Chondrocyte (in vitro differentiated cells): ENCODE measurements at regions not wholly inside any gene's neighbourhood (a gene's known extent, or its start where the extent isn't known, plus 50 kb on each side); places are given as distances from the start of the nearest gene placed in this dataset.

ENCODE experiments used
- DNase-seq: peaks from one replicate; pipeline ENCODE4 v3.0.0; 2021; ENCODE audit warnings: mixed read lengths, low spot score
- H3K27ac Mint-ChIP-seq: one replicate; pipeline ENCODE4 v1.8.0; 2021; ENCODE audit warnings: mild to moderate bottlenecking, moderate library complexity, mixed read lengths; ENCODE audit not compliant: unreplicated experiment
- H3K27me3 Mint-ChIP-seq: 2 replicates; pipeline ENCODE4 v1.8.0; 2021; ENCODE audit warnings: low read depth, mixed read lengths
- H3K36me3 Mint-ChIP-seq: 2 replicates; pipeline ENCODE4 v1.8.0; 2021; ENCODE audit warnings: low read depth, mixed read lengths
- H3K4me1 Mint-ChIP-seq: 2 replicates; pipeline ENCODE4 v1.8.0; 2021; ENCODE audit warnings: low read depth, mild to moderate bottlenecking, mixed read lengths
- H3K4me3 Mint-ChIP-seq: one replicate; pipeline ENCODE4 v1.8.0; 2021; ENCODE audit warnings: mild to moderate bottlenecking, moderate library complexity, mixed read lengths; ENCODE audit not compliant: unreplicated experiment
- H3K9me3 Mint-ChIP-seq: 2 replicates; pipeline ENCODE4 v1.8.0; 2021; ENCODE audit warnings: low read depth, mixed read lengths
- TF ChIP-seq, protein P1 (sequence below): fragments of 200-600 bp; sonication (generic); IDR thresholded peaks from 2 replicates; pipeline ENCODE4 v1.5.0; 2021; ENCODE audit warnings: antibody characterized with exemption, mild to moderate bottlenecking, moderate library complexity

- Mint-ChIP-seq H3K27me3 (no peaks in the 10 kb centered on the region), H3K36me3 (no peaks in the 10 kb centered on the region), H3K27ac (peak overlapping the region; percentile 87), H3K4me3 (peak overlapping the region; percentile 42), H3K4me1 (peaks cover 40% of the 10 kb centered on the region), H3K9me3 (no peaks in the 10 kb centered on the region)
- no peak for DNase-seq
- TF ChIP-seq, protein P1, sequence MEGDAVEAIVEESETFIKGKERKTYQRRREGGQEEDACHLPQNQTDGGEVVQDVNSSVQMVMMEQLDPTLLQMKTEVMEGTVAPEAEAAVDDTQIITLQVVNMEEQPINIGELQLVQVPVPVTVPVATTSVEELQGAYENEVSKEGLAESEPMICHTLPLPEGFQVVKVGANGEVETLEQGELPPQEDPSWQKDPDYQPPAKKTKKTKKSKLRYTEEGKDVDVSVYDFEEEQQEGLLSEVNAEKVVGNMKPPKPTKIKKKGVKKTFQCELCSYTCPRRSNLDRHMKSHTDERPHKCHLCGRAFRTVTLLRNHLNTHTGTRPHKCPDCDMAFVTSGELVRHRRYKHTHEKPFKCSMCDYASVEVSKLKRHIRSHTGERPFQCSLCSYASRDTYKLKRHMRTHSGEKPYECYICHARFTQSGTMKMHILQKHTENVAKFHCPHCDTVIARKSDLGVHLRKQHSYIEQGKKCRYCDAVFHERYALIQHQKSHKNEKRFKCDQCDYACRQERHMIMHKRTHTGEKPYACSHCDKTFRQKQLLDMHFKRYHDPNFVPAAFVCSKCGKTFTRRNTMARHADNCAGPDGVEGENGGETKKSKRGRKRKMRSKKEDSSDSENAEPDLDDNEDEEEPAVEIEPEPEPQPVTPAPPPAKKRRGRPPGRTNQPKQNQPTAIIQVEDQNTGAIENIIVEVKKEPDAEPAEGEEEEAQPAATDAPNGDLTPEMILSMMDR = no peak
Measured at GRCh38 chr2:12951657-12951973, 234.9 kb downstream of the TRIB2 start.

DNA sequence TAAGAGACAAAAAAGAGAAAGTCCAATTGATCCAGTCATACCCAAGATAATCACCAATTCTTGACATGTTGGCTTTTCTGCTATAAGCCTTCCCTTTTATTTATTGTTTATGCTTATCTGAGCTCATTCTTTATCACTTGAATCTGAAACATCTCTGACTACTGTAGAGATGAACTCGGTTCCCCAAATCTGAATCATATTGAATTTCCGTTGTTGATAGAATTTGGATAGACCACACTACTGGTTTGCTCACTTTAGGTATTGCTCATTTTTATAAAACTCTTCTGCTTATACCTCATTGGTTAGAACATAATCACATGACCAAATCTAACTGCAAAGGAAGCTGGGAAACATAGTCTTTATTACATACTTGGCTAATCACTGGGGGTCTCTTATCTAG, 236.9 kb downstream of the TRIB2 start:
- no peak overlapping the region for H3K27ac Mint-ChIP-seq
- no peaks in the 10 kb centered on the region for H3K9me3 Mint-ChIP-seq
- H3K36me3 Mint-ChIP-seq = no peaks in the 10 kb centered on the region
- DNase-seq = no peak
- peaks cover 35% of the 10 kb centered on the region for H3K4me1 Mint-ChIP-seq
- no peaks in the 10 kb centered on the region for H3K27me3 Mint-ChIP-seq
- H3K4me3 Mint-ChIP-seq = no peak overlapping the region
- TF ChIP-seq, protein P1 = no peak

DNA sequence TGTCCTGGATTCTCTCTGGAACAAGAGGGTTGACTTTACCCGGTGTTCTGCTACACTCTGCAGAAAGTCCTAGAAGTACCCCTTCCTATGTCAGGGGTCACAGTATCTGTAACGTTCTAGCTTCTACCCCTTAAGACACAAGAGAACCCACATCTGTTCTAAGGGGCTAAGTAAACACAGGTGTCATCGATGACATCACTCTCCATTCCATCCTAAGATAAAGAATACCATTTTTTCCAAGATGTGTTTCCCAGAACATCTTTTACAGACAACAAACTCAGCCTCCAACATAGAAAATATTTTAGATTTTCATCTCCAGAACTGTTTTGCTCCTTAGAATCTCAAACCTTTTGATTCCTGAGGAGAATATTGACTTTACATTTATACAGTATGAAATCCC, 239.1 kb downstream of the TRIB2 start:
- Mint-ChIP-seq H3K27me3 (no peaks in the 10 kb centered on the region), H3K36me3 (no peaks in the 10 kb centered on the region), H3K27ac (no peak overlapping the region), H3K4me3 (no peak overlapping the region), H3K4me1 (peaks cover 18% of the 10 kb centered on the region), H3K9me3 (peaks cover 6% of the 10 kb centered on the region)
- DNase-seq = no peak
- TF ChIP-seq, protein P1 = no peak

- Mint-ChIP-seq H3K27me3 (no peaks in the 10 kb centered on the region), H3K9me3 (peaks cover 6% of the 10 kb centered on the region), H3K4me1 (peaks cover 6% of the 10 kb centered on the region), H3K27ac (no peak overlapping the region), H3K4me3 (no peak overlapping the region), H3K36me3 (no peaks in the 10 kb centered on the region)
- TF ChIP-seq, protein P1 = no peak
- DNase-seq = no peak
Measured at GRCh38 chr2:12957251-12957650, 240.5 kb downstream of the TRIB2 start.

- TF ChIP-seq, protein P1 = no peak
- no peaks in the 10 kb centered on the region for H3K36me3 Mint-ChIP-seq
- H3K9me3 Mint-ChIP-seq = peaks cover 6% of the 10 kb centered on the region
- H3K27ac Mint-ChIP-seq = no peak overlapping the region
- DNase-seq = no peak
- peaks cover under 1% of the 10 kb centered on the region for H3K4me1 Mint-ChIP-seq
- no peak overlapping the region for H3K4me3 Mint-ChIP-seq
- H3K27me3 Mint-ChIP-seq = no peaks in the 10 kb centered on the region
Measured at GRCh38 chr2:12959935-12960334, 243.2 kb downstream of the TRIB2 start.
